Large intestine (tissue), 3 donors: ENCODE measurements at regions not wholly inside any gene's neighbourhood (a gene's known extent, or its start where the extent isn't known, plus 50 kb on each side); places are given as distances from the start of the nearest gene placed in this dataset.

ENCODE experiments used
- DNase-seq, 2 donors: peaks; one replicate each; pipeline versions ENCODE4 v3.0.0 to v3.0.0-alpha.2; 2013
- H3K27ac ChIP-seq: one replicate; pipeline ENCODE4 v1.5.1; 2013; ENCODE audit warnings: low read length
- H3K27me3 ChIP-seq: 2 replicates; pipeline ENCODE4 v1.6.1; 2013; ENCODE audit warnings: low read length; ENCODE audit not compliant: control insufficient read depth, insufficient read depth
- H3K36me3 ChIP-seq: 2 replicates; pipeline ENCODE4 v1.6.1; 2013; ENCODE audit warnings: low read length; ENCODE audit not compliant: control insufficient read depth, insufficient read depth
- H3K4me1 ChIP-seq: one replicate; pipeline ENCODE4 v1.6.1; 2013; ENCODE audit warnings: low read length; ENCODE audit not compliant: control insufficient read depth, insufficient read depth
- H3K4me3 ChIP-seq: one replicate; pipeline ENCODE4 v1.5.1; 2013; ENCODE audit warnings: low read length
- H3K9me3 ChIP-seq: one replicate; pipeline ENCODE4 v1.6.1; 2013; ENCODE audit warnings: mild to moderate bottlenecking, low read depth, low read length, moderate library complexity; ENCODE audit not compliant: control insufficient read depth
- WGBS: methylation state at CpG from one replicate; pipeline ENCODE4 v1.1.5; 2013; ENCODE audit warnings: low lambda C conversion rate; ENCODE audit not compliant: insufficient coverage; 5-methylcytosine and 5-hydroxymethylcytosine counted together

DNA sequence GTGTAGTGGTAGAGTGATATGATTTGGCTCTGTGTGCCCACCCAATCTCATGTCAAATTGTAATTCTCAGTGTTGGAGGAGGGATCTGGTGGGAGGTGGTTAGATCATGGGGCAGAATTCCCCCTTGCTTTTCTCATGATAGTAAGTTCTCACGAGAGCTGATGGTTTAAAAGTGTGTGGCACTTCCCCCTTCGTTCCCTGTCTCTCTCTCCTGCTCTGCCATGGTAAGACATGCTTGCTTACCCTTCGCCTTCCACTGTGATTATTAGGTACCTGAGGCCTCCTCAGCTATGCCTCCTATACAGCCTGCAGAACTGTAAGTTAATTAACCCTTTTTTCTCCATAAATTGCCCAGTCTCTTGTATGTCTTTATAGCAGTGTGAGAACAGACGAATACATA, 115.7 kb upstream of the FUT8 start:
- H3K27ac ChIP-seq, result no peak overlapping the region
- WGBS, result 72% methylated on average over 2 of the region's 4 CpGs

GRCh38 chr14:65297744-65298143, 114.8 kb upstream of the FUT8 start:
- Histone ChIP-seq H3K9me3 (no peaks in the 10 kb centered on the region), H3K27me3 (no peaks in the 10 kb centered on the region), H3K4me3 (no peak overlapping the region), H3K27ac (no peak overlapping the region), H3K4me1 (peaks cover 35% of the 10 kb centered on the region), H3K36me3 (no peaks in the 10 kb centered on the region)
- WGBS, result no CpG with 5 or more reads among the region's 5 CpGs
- DNase-seq, result peak; percentile 70 to 91

More for the DNA sequence above, 115.7 kb upstream of the FUT8 start:
- Histone ChIP-seq H3K4me3 (no peak overlapping the region), H3K4me1 (peaks cover 26% of the 10 kb centered on the region), H3K36me3 (no peaks in the 10 kb centered on the region), H3K27me3 (no peaks in the 10 kb centered on the region), H3K9me3 (no peaks in the 10 kb centered on the region)
- DNase-seq, result no peak

DNA sequence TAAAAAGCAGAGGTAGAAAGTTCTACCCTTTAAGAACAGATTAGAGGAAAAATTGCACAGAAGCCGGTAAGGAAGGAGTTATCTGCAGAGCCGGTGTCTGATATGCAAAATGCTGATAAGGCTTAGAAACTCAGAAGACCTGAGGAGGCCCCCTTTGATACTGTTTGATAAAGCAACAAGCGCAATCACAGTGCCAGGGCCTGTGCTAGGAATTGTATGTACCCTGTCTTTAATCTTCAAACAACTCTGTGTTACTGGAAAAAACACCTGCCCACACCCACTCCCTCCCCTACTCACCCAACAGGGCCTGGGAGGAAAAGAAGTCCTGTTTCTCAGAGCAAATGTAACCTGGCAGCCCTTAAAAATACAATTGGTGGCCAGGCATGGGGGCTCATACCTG, 112.7 kb upstream of the FUT8 start:
- Histone ChIP-seq H3K36me3 (no peaks in the 10 kb centered on the region), H3K9me3 (no peaks in the 10 kb centered on the region), H3K4me1 (peaks cover 49% of the 10 kb centered on the region), H3K4me3 (no peak overlapping the region), H3K27me3 (no peaks in the 10 kb centered on the region), H3K27ac (no peak overlapping the region)
- 0% methylated on average over 1 of the region's 3 CpGs for WGBS
- peak in 1 of 2 donors; percentile 66 for DNase-seq

GRCh38 chr14:65301862-65302539, 110.5 kb upstream of the FUT8 start:
- 50% methylated on average over 1 of the region's 7 CpGs for WGBS
- Histone ChIP-seq H3K36me3 (no peaks in the 10 kb centered on the region), H3K27ac (no peak overlapping the region), H3K4me3 (no peak overlapping the region), H3K9me3 (no peaks in the 10 kb centered on the region), H3K27me3 (no peaks in the 10 kb centered on the region), H3K4me1 (peaks cover 49% of the 10 kb centered on the region)
- DNase-seq, result peak in 1 of 2 donors; percentile 52

- no peak for DNase-seq
- no CpG with 5 or more reads among the region's 7 CpGs for WGBS
- Histone ChIP-seq H3K4me3 (no peak overlapping the region), H3K36me3 (no peaks in the 10 kb centered on the region), H3K9me3 (no peaks in the 10 kb centered on the region), H3K4me1 (peaks cover 47% of the 10 kb centered on the region), H3K27me3 (no peaks in the 10 kb centered on the region), H3K27ac (no peak overlapping the region)
Observed at GRCh38 chr14:65302571-65303189, 109.8 kb upstream of the FUT8 start.

- H3K9me3 ChIP-seq, result no peaks in the 10 kb centered on the region
- H3K4me1 ChIP-seq, result peaks cover 44% of the 10 kb centered on the region
- H3K36me3 ChIP-seq, result no peaks in the 10 kb centered on the region
- no peak overlapping the region for H3K4me3 ChIP-seq
- no peak overlapping the region for H3K27ac ChIP-seq
- H3K27me3 ChIP-seq, result no peaks in the 10 kb centered on the region
- WGBS, result no CpG with 5 or more reads among the region's 8 CpGs
- DNase-seq, result no peak
Observed at GRCh38 chr14:65303190-65303898, 109.2 kb upstream of the FUT8 start.

DNA sequence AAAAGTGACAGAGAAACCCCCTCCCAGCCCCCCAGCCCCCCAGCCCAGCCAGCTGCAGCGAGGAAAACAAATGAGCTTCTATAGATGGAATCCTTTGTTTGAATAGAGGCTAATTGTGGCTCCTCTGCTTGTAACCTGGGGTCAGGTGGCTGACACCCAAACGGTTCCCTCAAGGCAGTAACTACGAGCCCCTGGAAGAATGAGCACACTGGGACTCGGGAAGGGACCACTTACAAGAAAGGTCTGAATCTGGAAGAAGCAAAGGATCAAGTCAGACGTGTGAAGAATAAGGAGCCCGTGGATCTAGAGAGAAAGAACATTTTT, 108.7 kb upstream of the FUT8 start:
- Histone ChIP-seq H3K4me1 (peaks cover 42% of the 10 kb centered on the region), H3K27ac (no peak overlapping the region), H3K4me3 (no peak overlapping the region), H3K27me3 (no peaks in the 10 kb centered on the region), H3K9me3 (no peaks in the 10 kb centered on the region), H3K36me3 (no peaks in the 10 kb centered on the region)
- no peak for DNase-seq
- WGBS, result no CpG with 5 or more reads among the region's 6 CpGs

GRCh38 chr14:65304239-65304638, 108.3 kb upstream of the FUT8 start:
- no peaks in the 10 kb centered on the region for H3K27me3 ChIP-seq
- 100% methylated on average over 2 of the region's 4 CpGs for WGBS
- H3K27ac ChIP-seq, result no peak overlapping the region
- H3K36me3 ChIP-seq, result no peaks in the 10 kb centered on the region
- DNase-seq, result no peak
- no peaks in the 10 kb centered on the region for H3K9me3 ChIP-seq
- H3K4me3 ChIP-seq, result no peak overlapping the region
- peaks cover 42% of the 10 kb centered on the region for H3K4me1 ChIP-seq

GRCh38 chr14:65304963-65305362, 107.6 kb upstream of the FUT8 start:
- Histone ChIP-seq H3K27me3 (no peaks in the 10 kb centered on the region), H3K36me3 (no peaks in the 10 kb centered on the region), H3K4me1 (peaks cover 36% of the 10 kb centered on the region), H3K4me3 (no peak overlapping the region), H3K27ac (no peak overlapping the region), H3K9me3 (no peaks in the 10 kb centered on the region)
- no peak for DNase-seq
- WGBS, result 60% methylated on average over 1 of the region's 2 CpGs

DNA sequence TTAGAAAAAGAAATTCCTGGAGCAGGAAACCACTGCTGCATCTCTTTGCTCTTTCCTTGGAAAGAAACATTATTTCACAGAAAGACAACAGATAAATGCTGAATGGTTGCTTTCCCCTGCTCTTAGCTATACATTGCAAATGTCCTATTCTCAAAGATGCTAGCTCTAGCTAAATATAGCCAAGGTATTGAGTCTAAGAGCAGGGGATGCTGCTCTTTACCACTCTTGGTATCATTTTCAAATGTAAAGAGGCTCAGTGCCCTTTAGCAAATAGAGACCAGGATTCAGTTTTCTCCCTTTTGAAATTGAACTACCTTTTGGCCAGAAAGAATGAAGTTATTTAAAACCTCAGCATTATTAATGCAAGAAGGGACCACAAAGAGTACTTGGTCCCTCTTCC, 104.0 kb upstream of the FUT8 start:
- Histone ChIP-seq H3K4me1 (peaks cover 11% of the 10 kb centered on the region), H3K36me3 (no peaks in the 10 kb centered on the region), H3K27ac (no peak overlapping the region), H3K4me3 (no peak overlapping the region), H3K9me3 (no peaks in the 10 kb centered on the region), H3K27me3 (no peaks in the 10 kb centered on the region)
- DNase-seq, result no peak
